ENCODE measurements at regions not wholly inside any gene's neighbourhood (a gene's known extent, or its start where the extent isn't known, plus 50 kb on each side); places are given as distances from the start of the nearest gene placed in this dataset.

DNA sequence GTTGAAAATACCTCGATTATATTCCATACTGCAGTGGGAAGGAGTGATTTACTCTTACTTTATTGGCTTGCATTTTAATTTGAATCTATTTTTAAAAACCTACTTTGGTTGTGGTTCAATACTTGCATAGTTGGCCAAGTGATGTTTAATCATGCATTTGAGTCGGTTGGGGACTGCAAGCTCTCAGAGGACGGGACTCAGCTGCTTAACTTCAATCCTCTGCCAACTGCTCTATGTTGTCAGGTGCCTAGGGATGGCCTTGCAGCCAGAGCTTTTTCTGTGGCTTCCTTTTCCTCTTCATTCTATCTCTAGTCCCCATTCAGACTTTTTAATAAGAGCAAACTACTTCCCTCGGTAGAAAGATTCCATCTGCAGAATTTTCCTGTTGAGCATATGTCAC lies 53.4 kb upstream of the KRR1 start:
- Histone ChIP-seq H3K4me1 (replicated peaks) (no peaks in the 10 kb centered on the region), H3K4me3 (no peak overlapping the region), H3K27ac (no peak overlapping the region), H3K9me3 (no peaks in the 10 kb centered on the region), H3K36me3 (no peaks in the 10 kb centered on the region), H3K27me3 (replicated peaks; ENCODE audit: insufficient read depth) (no peaks in the 10 kb centered on the region)
- intact Hi-C loops (cut with DNase I) = no loop called here
- no peak for DNase-seq (ENCODE audit: low spot score)
- 78% methylated on average over 4 of the region's 4 CpGs for WGBS
- no peak for TF ChIP-seq POLR2A (IDR thresholded peaks at IDR 0.05)
- TF ChIP-seq CTCF (IDR thresholded peaks at IDR 0.05) = no peak
- TF ChIP-seq POLR2AphosphoS5 (IDR thresholded peaks at IDR 0.05) = no peak

- WGBS = 70% methylated on average over 2 of the region's 2 CpGs
- no peak for DNase-seq (ENCODE audit: low spot score)
- no peaks in the 10 kb centered on the region for H3K9me3 ChIP-seq
- TF ChIP-seq POLR2A (IDR thresholded peaks at IDR 0.05) (no peak), CTCF (IDR thresholded peaks at IDR 0.05) (no peak), POLR2AphosphoS5 (IDR thresholded peaks at IDR 0.05) (no peak)
- H3K27ac ChIP-seq = no peak overlapping the region
- H3K27me3 ChIP-seq (replicated peaks; ENCODE audit: insufficient read depth) = no peaks in the 10 kb centered on the region
- H3K4me1 ChIP-seq (replicated peaks) = no peaks in the 10 kb centered on the region
- no peak overlapping the region for H3K4me3 ChIP-seq
- intact Hi-C loops (cut with DNase I) = no loop called here
- no peaks in the 10 kb centered on the region for H3K36me3 ChIP-seq
These were observed 53.0 kb upstream of the KRR1 start for GRCh38 chr12:75564398-75564797.

DNA sequence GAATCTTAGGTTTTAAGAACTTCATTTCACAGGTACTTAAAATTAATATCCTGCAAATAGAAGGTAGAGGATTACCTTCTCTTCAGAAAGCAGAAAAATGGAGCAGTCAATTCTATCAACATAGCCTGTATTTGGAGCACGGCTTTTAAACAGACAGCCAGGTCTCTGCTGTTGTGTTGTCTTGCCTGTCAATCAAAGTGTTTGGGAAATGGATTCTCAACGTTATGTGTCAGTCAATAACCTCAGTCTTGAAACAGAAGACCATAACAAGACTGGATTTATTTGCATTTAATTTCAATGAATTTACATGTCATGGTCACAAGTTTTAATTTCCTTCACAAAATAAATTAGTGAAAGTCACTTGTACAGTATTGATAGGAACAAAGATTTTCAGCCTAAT lies 51.9 kb upstream of the KRR1 start:
- intact Hi-C loops (cut with DNase I) = no loop called here
- no peak for DNase-seq (ENCODE audit: low spot score)
- H3K36me3 ChIP-seq = no peaks in the 10 kb centered on the region
- H3K9me3 ChIP-seq = no peaks in the 10 kb centered on the region
- 93% methylated on average over 2 of the region's 2 CpGs for WGBS
- H3K4me3 ChIP-seq = no peak overlapping the region
- H3K27me3 ChIP-seq (replicated peaks; ENCODE audit: insufficient read depth) = no peaks in the 10 kb centered on the region
- TF ChIP-seq CTCF (IDR thresholded peaks at IDR 0.05) = no peak
- TF ChIP-seq POLR2A (IDR thresholded peaks at IDR 0.05) = no peak
- no peak for TF ChIP-seq POLR2AphosphoS5 (IDR thresholded peaks at IDR 0.05)
- H3K27ac ChIP-seq = no peak overlapping the region
- H3K4me1 ChIP-seq (replicated peaks) = no peaks in the 10 kb centered on the region

DNA sequence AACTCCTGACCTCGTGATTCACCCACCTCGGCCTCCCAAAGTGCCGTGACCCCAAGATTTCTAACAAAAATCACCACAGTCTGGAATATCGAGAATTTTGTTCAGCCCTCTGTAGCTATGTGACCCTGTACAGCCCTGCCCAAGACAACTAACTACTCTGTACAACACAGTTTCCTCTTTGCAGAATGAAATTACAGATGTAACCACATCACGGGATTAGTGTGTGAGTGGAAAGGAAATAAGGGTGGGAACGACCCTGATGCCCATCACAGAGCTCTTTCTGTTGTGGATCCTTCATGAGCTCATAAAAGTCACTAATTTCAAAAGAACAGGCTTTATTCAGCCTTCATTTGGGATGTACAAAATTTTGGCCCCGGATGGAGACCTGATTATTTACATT lies 50.5 kb upstream of the KRR1 start:
- Histone ChIP-seq H3K36me3 (no peaks in the 10 kb centered on the region), H3K27ac (no peak overlapping the region), H3K27me3 (replicated peaks; ENCODE audit: insufficient read depth) (no peaks in the 10 kb centered on the region), H3K4me3 (no peak overlapping the region), H3K9me3 (no peaks in the 10 kb centered on the region), H3K4me1 (replicated peaks) (no peaks in the 10 kb centered on the region)
- 66% methylated on average over 7 of the region's 7 CpGs for WGBS
- no peak for TF ChIP-seq POLR2AphosphoS5 (IDR thresholded peaks at IDR 0.05)
- TF ChIP-seq POLR2A (IDR thresholded peaks at IDR 0.05) = no peak
- no peak for TF ChIP-seq CTCF (IDR thresholded peaks at IDR 0.05)
- intact Hi-C loops (cut with DNase I) = no loop called here
- no peak for DNase-seq (ENCODE audit: low spot score)

Small RNAs in the stretch of these regions (small RNA-seq; reads per million reads assigned to genes)
- gene AC011611.1 = 0 reads per million in 2 donors
- gene AC011611.6 = 0 reads per million in 2 donors
- gene RF00156 = 0 reads per million in 2 donors
- gene RN7SL734P = 0 reads per million in 2 donors

Measured in prostate gland (tissue), 2 donors.